HG02938 (cell line): ENCODE measurements at regions not wholly inside any gene's neighbourhood (a gene's known extent, or its start where the extent isn't known, plus 50 kb on each side); places are given as distances from the start of the nearest gene placed in this dataset.

Experiments
- ATAC-seq: cut with Tn5 transposase; IDR thresholded peaks from one replicate; pipeline ENCODE4 v1.9.1; 2021; ENCODE audit warnings: mild to moderate bottlenecking, moderate library complexity; ENCODE audit not compliant: unreplicated experiment

DNA sequence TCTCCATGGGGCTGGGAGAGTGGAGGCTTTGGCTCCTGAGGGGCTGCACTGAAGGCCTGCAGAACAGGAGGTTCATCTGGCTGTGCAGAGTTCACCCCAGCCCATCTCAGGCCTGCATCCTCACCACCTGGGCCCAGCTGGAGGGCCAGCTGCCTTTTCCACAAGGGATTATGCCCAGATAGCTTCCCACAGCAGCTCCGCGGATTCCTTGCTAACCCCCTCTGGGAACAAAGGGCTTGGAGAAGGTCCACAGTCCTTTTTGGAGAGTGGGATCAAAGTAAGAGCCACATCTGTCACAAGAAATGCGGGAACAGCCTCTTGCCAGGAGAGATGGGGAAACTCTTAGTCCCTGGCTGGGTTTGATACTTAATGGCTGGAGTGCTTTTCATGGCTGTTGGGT lies 164.7 kb upstream of the RGMA start:
- ATAC-seq, result no peak

- no peak for ATAC-seq
Measured at GRCh38 chr15:93252780-93253179, 163.8 kb upstream of the RGMA start.

DNA sequence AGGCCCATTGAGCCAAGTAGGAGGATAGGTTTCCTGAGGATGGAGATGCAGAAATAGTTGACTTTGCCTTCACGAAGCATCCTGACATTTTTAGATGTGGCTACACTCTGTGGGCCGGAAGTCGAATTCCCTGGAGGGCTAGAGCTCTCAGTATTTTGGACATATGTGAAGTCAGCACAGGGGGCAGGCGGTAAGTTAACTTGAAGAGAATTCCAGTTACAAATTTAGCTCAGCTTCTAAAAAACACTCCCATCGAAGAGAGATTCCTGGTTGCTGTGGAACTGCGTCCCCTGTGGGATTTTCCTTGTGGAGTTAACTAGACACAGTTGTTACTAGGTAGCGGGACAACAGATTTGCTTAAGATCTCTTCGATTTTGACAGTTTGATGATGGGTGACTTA lies 161.9 kb upstream of the RGMA start:
- ATAC-seq, result no peak

GRCh38 chr15:93250209-93250608 lies 161.2 kb upstream of the RGMA start:
- ATAC-seq, result no peak

- ATAC-seq, result no peak
Measured at GRCh38 chr15:93249623-93250022, 160.6 kb upstream of the RGMA start.

- no peak for ATAC-seq
Measured at GRCh38 chr15:93247466-93248121, 158.6 kb upstream of the RGMA start.

DNA sequence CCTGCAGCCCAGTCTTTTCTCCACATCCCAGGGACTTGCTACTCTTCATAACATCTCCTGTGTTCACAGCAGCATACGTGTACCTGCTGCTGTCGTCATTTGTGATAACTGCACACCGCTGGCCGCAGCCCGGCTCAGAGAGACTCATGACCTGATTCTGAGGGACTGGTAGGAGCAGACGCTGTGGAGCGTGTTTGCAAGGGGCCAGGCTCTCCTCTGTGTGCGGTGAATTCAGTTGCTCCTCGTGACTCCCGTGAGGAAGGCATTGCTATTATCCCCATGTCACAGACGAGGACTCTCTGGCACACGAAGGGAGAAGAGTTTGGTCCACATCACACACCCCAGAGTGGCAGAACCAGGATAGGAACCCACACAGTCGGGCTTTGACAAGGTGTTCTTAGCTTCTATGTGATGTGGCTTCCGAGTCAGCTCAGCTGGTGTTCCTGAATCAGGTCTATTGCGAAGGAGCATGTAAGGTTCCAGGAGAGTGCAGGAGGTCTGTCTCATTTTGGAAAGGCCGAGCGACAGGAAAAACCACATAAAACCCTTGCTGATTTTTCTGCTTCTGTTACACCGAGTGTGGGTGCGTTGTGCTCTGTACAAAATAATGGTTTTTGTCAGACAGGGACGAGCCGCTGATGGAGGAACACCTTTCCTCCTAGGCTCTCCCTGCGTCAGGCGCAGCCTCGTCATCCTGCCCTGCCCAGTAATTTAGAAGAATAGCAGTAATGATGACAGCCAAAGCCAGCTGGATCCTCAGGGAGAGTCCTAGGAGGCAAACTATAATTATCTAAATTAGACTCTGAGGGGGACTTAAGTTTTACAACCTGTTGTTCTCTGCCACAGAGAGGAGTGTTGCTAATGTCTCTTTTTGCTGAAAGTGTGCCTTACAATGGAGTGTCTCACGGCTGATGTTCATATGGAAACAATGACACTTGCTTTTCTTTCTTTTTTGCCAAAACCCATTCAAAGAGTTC lies 157.5 kb upstream of the RGMA start:
- no peak for ATAC-seq

GRCh38 chr15:93245661-93246042 lies 156.6 kb upstream of the RGMA start:
- no peak for ATAC-seq

- ATAC-seq, result no peak
Measured at GRCh38 chr15:93244696-93245660, 156.0 kb upstream of the RGMA start.

DNA sequence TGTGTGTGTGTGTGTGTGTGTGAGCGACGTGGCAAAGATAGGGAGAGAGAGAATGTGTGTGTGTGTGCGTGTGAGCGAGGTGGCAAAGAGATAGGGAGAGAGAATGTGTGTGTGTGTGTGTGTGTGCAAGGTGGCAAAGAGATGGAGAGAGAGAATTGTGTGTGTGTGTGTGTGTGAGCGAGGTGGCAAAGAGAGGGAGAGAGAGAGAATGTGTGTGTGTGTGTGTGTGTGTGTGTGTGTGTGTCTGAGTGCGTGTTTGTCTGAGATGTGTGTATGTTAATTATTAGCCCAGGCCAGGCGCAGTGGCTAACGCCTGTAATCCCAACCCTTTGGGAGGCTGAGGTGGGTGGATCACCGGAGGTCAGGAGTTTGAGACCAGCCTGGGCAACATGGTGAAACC lies 154.6 kb upstream of the RGMA start:
- ATAC-seq, result no peak

- no peak for ATAC-seq
Measured at GRCh38 chr15:93241696-93242585, 152.9 kb upstream of the RGMA start.

DNA sequence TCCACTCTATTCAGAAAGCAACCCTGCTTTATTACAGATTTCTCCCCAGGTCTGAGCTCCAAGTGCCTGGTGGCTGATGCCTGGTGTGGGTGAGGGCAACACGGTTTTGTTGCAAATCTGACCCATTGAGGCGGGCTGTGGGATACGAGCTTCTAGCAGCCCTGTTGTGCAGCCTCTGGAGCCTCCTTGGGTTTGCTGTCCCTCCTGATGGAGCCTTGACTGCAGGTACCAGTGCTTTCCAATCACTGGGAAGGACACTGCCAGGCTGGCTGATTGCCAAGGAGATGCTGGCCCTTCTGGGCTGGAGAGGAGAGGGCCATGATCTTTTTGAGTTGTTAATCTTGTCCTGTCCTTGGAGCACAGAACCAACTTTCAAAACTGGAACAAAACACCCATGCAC lies 151.0 kb upstream of the RGMA start:
- ATAC-seq, result no peak

- ATAC-seq, result no peak
Measured at GRCh38 chr15:93239591-93239990, 150.6 kb upstream of the RGMA start.

GRCh38 chr15:93238641-93239040 lies 149.6 kb upstream of the RGMA start:
- no peak for ATAC-seq

DNA sequence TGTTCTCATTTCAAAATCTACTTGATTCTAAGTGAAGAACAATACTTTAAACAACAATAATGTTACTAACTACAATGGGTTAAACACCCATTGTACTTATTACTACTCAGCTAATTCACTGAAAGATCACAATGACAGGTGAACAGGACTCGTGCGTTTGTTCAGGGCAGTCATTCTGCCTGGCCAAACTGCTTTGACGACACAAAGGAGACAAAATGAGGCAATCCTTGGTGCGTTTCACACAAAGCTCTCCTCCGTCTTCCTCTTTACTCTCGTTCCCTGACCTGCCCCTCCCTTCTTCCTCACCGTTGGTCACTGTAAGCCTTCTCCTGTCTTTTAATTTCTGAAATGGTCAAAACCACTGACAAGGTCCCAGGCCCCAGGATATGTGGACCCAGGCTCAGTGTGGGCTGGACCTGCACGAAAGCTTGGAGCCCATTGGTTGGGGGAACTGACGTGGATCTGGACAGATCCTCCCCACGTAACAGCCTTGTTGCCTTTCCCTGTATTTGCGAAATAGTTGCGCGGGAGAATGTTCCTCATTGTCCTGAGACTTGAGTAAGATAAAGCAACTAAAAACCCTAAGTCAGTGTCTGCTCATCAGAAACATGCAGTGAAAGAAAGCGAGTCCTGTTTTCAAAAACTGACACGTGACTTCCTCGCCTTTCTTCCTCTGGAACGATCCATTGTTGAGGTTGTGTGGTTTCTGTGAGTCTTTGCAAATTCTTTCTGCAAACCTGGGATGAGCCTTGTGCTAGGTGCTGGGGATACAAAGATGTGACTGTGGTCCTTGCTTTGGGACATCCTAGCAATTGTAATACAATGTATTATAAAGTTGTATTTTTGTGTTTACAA lies 147.1 kb upstream of the RGMA start:
- no peak for ATAC-seq

GRCh38 chr15:93235269-93235668 lies 146.3 kb upstream of the RGMA start:
- ATAC-seq, result no peak

DNA sequence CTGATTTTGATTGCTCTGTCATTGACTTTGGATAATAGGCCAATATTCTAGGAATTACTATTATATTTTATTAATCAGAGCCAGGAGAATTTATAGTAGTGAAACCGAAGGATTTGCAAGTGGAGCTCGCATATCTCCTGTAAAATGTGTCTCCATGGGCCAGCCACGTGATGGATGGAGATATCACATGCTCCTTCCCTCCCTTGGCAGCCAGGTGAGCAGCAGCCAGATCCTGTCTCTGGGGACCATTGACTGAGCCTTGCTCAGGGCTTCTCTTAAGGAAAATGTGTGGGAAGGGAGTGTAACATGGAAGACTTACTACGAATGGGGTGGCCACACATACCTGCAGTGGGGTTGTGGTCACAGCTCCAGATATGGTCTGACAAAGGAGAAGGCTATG lies 144.7 kb upstream of the RGMA start:
- no peak for ATAC-seq

GRCh38 chr15:93232845-93233244 lies 143.8 kb upstream of the RGMA start:
- ATAC-seq, result no peak

GRCh38 chr15:93231994-93232393 lies 143.0 kb upstream of the RGMA start:
- no peak for ATAC-seq
